H1 (cell line): ENCODE measurements at regions not wholly inside any gene's neighbourhood (a gene's known extent, or its start where the extent isn't known, plus 50 kb on each side); places are given as distances from the start of the nearest gene placed in this dataset.

ENCODE experiments used
- KDM4A ChIP-seq: IDR thresholded peaks from one replicate; pipeline ENCODE4 v1.7.1; 2012; ENCODE audit warnings: low read depth, mild to moderate bottlenecking, moderate library complexity, low read length, inconsistent platforms; ENCODE audit not compliant: severe bottlenecking
- TBP ChIP-seq: IDR thresholded peaks from 2 replicates; pipeline ENCODE4 v1.6.1; 2011; ENCODE audit warnings: low read depth, low read length, improper control_type of control experiment

DNA sequence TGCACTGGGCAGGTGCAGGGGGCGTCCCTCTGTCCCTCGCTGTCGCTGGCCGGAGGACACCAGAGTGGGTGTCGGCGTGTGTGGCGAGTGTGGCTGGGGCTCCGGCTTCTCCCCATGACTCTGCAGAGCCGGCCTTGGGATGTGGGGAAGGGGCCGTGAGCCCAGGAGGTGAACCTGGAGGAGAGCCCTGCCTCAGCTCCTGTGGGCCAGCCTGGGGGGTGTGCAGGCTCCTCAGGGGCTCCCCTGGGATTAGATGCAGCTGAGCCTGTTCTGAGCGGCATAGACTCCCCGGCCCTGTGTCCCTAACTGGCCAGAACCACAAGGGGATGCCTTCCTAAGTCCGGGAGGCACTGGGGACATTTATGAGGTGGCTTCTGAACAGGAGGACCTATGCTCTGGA is 73.2 kb upstream of the GATA5 start (continued):
- TF ChIP-seq KDM4A: no peak
- TF ChIP-seq TBP: no peak
